GM18505 (cell line): ENCODE measurements at regions not wholly inside any gene's neighbourhood (a gene's known extent, or its start where the extent isn't known, plus 50 kb on each side); places are given as distances from the start of the nearest gene placed in this dataset.

Source experiments
- ATAC-seq: cut with Tn5 transposase; IDR thresholded peaks from one replicate; pipeline ENCODE4 v1.9.1; 2021; ENCODE audit not compliant: unreplicated experiment
- POLR2A ChIP-seq: IDR thresholded peaks from 4 replicates; pipeline ENCODE4 v1.6.1; 2011; ENCODE audit warnings: borderline replicate concordance; ENCODE audit not compliant: insufficient read depth, insufficient read length; ENCODE audit errors: extremely low read depth

DNA sequence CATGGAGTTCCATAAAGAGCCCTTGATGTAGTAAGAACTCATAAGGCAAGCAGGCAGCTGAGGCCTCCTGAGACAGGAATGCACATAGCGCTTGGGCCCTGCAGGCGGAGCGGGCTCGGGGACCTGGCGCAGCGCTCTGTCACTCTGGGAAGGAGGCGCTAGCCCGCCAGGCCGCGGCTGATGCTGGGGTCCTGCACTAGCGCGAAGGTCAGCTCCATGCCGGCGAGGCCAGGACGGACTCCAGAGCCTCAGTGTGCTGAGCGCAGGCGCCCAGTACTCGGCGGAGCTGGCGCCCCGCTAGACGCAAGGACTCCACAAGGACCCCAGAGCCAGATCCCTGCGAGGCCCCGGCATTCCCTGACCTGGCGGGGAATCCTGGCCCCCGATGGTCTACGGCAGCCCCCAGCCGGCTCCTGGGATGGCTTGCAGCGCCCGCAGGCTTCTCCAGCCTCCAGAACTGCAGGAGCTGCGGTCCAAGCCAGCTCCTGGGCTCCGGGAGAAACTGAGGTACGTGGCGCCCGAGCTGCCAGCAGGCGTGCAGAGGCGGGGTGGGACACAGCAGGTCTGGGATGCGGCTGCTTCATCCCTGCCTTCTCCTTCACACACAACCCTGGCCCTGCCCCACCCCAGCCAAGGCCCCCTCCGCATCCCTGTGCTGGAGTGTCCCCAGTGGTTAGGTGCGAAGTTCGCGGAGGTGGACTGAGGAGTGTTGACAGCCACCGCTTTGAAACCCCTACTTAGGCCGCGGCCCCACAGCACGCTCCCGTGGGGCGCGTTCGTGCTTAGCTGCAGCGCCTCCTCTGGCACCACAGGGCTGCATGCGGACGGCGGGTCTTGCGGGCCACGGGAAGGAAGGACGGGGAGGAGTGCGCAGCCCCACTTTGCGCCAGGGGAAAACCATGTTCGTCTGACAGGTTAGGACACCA is 761.5 kb upstream of the POM121L12 start:
- no peak for ATAC-seq
- no peak for TF ChIP-seq POLR2A

GRCh38 chr7:52271703-52272102 is 763.7 kb upstream of the POM121L12 start:
- no peak for ATAC-seq
- TF ChIP-seq POLR2A = no peak

- TF ChIP-seq POLR2A = no peak
- no peak for ATAC-seq
These were observed 765.1 kb upstream of the POM121L12 start for GRCh38 chr7:52270301-52270700.

- no peak for TF ChIP-seq POLR2A
- ATAC-seq = no peak
These were observed 765.8 kb upstream of the POM121L12 start for GRCh38 chr7:52269669-52270068.

- ATAC-seq = no peak
- TF ChIP-seq POLR2A = no peak
These were observed 774.4 kb upstream of the POM121L12 start for GRCh38 chr7:52261057-52261456.

DNA sequence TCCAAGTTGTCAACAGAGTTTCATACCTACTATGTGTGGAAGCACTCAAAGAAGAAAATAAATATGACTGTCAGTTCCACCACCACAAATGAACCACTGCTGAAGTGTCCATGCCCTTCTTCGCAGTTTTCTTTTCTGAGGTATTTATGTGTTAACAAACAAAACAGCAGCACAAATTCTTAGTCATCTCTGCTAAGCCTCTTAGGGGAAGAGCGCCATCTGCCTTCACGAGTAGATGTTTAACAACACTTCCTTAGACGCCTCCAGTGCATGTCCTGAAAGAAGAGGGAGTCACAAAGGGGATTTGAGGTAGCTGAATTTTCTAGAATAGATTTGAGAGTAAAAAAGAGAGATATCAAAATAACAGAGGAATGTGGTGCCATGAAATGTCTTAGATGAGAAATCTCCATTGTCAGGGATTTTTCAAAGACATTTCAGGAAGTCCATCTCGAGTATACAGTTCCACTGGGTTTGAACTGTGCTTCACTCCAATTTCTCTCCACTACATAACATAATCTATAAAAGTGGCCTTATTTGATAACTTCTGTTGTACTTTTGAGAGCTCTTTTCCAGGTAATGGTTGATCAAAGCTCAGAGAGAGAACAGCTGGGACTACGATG is 775.3 kb upstream of the POM121L12 start:
- no peak for TF ChIP-seq POLR2A

DNA sequence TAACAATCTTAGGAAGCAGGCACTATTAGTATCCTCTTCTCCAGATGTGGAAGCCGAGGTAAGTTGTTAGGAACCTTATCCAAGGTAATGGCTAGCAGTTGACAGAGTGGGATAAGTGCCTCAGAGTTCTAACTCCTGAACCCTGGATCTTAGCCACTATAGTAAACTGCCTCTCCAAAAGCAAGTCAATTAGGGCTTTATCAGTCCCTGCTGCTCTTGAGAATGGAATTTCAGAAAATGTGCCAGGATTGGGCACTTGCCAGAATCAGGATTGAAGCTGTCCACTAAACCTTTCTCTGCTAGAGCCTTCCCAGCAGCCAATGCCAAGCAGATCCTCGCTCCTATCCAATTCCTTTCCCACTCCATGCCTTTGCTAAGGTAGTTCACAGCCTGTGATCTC is 777.5 kb upstream of the POM121L12 start:
- ATAC-seq = no peak
- TF ChIP-seq POLR2A = no peak

More for the DNA sequence above, 775.3 kb upstream of the POM121L12 start:
- no peak for ATAC-seq

- no peak for TF ChIP-seq POLR2A
- ATAC-seq = no peak
These were observed 780.9 kb upstream of the POM121L12 start for GRCh38 chr7:52254396-52255010.

GRCh38 chr7:52253953-52254352 is 781.5 kb upstream of the POM121L12 start:
- no peak for ATAC-seq
- TF ChIP-seq POLR2A = no peak

GRCh38 chr7:52249741-52250140 is 785.7 kb upstream of the POM121L12 start:
- no peak for TF ChIP-seq POLR2A
- no peak for ATAC-seq

DNA sequence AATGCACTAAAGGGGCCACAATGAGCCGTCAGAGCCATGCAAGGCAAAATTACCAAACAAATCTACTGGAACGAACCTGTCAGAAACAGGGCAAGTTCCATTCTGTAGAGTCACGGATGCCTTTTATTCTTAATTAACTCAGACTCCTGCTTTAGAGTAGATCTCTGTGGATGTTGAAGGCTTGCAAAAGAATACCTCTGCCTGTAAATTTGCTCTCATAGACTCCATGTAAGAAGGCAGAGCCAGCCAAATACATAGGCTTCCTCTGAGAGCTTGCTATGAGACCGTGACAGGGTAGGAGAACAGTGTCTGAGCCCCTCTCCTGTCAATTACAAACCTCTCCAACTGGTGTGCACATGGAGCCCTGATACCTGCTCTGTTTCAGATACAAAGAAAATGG is 787.9 kb upstream of the POM121L12 start:
- ATAC-seq = no peak
- TF ChIP-seq POLR2A = no peak

DNA sequence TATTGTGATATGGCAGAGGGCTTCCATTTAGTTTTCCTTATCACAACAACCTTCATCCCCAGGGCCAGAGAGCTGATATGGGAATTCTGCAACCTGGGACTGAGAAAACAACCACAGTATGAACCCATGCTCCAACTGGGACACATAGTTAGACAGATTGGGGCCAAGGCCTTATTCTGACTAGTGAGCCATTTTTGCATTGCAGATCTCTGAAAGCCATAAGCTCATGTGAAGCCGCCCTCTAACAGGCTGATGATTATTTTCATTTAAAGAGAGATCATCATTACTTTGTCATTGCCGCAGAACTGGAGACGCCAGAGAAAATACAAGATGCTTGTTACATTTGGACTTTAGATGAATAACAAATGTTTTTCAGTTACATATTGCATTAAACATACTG is 791.7 kb upstream of the POM121L12 start:
- no peak for TF ChIP-seq POLR2A
- ATAC-seq = no peak

DNA sequence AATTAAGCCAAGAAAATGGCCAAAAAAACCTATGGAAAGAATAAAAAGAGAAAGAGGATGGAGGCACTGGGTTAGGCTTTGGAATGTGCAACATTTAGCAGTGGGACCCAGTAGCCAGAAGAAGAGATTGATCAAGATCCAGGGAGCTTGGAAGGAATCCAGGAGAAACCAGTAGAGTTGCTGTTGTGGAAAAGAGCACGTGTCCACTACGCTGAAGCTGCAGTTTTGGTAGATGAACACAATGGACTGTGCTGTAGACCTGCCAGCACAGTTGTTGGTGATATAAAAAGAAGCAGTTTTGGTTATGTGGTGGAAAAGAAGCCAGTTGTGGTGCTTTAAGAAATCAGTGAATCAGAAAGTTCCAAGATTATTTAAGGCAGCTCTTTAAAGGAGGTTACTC is 802.2 kb upstream of the POM121L12 start:
- ATAC-seq = no peak
- no peak for TF ChIP-seq POLR2A

- TF ChIP-seq POLR2A = no peak
- no peak for ATAC-seq
These were observed 823.5 kb upstream of the POM121L12 start for GRCh38 chr7:52211930-52212329.

DNA sequence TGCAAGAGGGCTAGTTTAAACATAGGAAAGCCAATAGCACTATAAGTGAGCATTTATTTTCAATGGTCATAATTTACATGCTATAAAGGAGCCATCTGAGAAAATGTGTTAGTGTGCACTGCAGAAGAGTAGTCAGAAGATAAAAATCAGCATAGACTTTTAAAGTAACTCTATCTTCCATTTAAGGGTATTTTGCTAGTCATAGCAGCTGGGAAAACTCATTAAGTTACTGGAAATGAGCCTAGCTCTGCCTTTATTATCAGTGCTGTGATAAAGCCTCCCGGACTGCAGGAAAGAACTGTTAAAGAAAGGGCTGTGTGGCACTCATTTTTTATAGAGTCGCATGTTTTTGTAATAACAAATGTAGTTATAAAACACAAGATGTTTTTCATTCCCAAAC is 825.8 kb upstream of the POM121L12 start:
- ATAC-seq = no peak
- no peak for TF ChIP-seq POLR2A

DNA sequence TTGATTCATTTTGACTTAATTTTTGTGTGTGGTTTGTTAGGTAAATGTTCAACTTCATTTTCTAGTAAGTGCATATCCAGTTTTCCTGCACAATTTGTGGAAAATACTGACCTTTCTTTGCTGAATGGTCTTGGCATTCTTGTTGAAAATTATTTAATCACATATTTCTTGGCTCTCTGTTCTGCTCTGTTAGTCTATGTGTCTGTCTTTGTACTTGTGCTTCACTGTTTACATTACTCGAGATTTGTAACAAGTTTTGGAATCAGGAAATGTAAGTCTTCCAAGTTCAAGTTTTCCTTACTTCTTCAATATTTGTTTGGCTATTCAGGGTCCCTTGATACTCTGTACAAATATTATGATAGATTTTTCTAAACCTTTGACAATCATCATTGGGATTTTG is 838.2 kb upstream of the POM121L12 start:
- no peak for ATAC-seq
- no peak for TF ChIP-seq POLR2A
